Astrocyte of the cerebellum (primary cell): ENCODE measurements at regions not wholly inside any gene's neighbourhood (a gene's known extent, or its start where the extent isn't known, plus 50 kb on each side); places are given as distances from the start of the nearest gene placed in this dataset.
A peak's percentile ranks its signal among the peaks of the same experiment; 100 is the strongest.

ENCODE experiments used
- DNase-seq: peaks from one replicate; pipeline ENCODE4 v3.0.0-alpha.2; 2011; ENCODE audit warnings: low read depth
- H3K4me3 ChIP-seq: 2 replicates; pipeline ENCODE4 v1.5.1; 2011; ENCODE audit warnings: mild to moderate bottlenecking, low read depth, low read length, moderate library complexity
- in situ Hi-C: cut with HindIII; loops from 2 replicates; pipeline ENCODE4 v1.10.0; 2017; ENCODE audit warnings: low sequenced_read_pairs
- TF ChIP-seq, protein P1 (sequence below): IDR thresholded peaks from 2 replicates; pipeline ENCODE4 v1.5.1; 2012; ENCODE audit warnings: low read length, low read depth, moderate library complexity, mild to moderate bottlenecking; ENCODE audit errors: missing control alignments

DNA sequence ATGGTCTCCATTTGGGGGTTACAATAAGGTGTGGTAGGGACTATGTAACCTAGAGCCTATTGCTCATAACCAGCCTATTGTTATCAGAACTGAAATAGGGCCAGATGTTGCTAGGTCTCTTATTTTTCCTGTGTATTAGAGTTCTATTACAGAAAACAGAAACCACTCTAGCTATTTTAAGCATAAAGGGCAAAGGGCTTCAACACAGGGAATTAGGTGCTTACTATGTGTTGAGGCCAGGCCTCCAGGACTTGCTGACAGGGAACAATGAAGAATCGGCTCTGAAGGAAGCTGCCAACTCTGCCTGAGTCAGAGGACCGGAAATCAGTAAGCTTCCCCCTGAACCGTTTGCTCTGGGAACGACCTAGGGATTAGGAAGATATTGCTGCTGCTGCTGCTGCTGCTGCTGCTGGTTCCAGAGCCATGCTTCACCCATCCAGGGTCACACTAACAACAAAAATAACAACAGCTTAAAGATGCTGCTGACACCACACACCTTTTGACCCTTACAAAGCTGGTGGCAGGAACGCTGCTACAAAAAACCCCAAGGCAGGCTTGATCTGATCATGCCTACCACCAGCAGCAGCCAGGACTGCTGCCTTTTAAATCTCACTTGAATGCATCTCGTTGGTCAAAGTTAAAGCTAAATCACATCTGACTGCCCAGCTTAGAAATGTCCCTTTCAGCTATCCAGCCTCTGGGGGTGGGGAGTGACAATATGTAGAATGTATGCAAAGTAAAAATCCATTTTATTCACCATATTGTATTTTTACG is 276.9 kb upstream of the IL12A start:
- in situ Hi-C loops = no loop called here
- peak; percentile 57 for DNase-seq
- no peak overlapping the region for H3K4me3 ChIP-seq
- TF ChIP-seq, protein P1, sequence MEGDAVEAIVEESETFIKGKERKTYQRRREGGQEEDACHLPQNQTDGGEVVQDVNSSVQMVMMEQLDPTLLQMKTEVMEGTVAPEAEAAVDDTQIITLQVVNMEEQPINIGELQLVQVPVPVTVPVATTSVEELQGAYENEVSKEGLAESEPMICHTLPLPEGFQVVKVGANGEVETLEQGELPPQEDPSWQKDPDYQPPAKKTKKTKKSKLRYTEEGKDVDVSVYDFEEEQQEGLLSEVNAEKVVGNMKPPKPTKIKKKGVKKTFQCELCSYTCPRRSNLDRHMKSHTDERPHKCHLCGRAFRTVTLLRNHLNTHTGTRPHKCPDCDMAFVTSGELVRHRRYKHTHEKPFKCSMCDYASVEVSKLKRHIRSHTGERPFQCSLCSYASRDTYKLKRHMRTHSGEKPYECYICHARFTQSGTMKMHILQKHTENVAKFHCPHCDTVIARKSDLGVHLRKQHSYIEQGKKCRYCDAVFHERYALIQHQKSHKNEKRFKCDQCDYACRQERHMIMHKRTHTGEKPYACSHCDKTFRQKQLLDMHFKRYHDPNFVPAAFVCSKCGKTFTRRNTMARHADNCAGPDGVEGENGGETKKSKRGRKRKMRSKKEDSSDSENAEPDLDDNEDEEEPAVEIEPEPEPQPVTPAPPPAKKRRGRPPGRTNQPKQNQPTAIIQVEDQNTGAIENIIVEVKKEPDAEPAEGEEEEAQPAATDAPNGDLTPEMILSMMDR = no peak

DNA sequence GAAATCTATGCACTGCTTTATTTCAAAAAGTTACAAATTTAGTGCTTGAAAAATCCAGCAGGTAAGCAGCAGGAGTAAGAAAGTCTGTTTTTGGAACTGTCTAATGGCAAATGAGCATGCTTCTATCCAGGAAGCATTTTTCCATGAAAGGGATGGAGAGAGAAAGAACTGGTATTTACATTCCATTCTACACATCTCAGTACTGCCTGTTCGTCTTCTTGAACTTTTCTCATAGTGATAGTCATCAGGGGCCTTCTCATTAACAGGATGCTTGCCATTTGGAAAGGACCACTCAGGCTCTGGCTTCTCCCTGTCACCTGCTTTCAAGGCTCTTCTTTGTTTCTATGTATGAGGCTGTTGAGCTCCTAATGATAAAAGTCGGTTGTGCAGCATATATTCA is 267.3 kb upstream of the IL12A start:
- DNase-seq = no peak
- in situ Hi-C loops = no loop called here
- TF ChIP-seq, protein P1 = no peak
- H3K4me3 ChIP-seq = no peak overlapping the region

DNA sequence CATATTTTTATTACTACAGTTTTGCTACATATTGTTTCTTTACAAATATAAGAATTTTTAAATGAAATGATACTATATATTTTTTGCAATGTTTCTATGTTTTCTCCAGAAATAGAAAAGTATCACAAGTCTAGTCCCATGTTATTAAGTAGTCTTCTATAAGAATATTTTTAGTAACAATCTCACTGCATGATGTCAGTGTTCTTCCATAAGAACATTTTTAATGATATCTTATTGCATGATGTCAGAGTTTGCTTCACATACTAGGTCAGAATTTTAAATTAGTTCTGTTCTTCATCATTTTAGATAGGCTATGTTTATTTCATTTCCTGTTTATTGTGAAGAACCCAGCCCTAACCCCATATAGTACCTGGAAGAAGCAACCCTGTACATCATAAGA is 265.3 kb upstream of the IL12A start:
- TF ChIP-seq, protein P1 = no peak
- in situ Hi-C loops = no loop called here
- no peak overlapping the region for H3K4me3 ChIP-seq
- no peak for DNase-seq

DNA sequence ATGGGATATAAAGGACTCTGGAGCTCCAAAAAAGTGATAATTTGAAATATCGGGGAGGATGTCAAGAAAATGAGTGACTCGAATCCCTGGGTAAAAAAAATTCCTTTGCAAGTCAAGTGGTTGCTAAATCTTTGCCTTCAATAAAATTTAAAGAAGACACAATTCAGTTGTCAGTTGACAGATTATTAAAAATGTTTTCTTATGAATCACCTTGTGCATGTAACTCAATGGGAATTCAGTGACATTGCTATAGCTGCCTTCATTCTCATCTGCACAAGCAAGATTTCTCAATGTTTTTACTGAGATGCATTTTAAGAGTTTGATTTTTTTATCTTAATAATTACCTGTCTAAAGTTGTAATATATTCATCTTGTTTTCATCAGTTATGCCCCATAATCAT is 264.0 kb upstream of the IL12A start:
- DNase-seq = no peak
- H3K4me3 ChIP-seq = no peak overlapping the region
- in situ Hi-C loops = no loop called here
- TF ChIP-seq, protein P1 = no peak

DNA sequence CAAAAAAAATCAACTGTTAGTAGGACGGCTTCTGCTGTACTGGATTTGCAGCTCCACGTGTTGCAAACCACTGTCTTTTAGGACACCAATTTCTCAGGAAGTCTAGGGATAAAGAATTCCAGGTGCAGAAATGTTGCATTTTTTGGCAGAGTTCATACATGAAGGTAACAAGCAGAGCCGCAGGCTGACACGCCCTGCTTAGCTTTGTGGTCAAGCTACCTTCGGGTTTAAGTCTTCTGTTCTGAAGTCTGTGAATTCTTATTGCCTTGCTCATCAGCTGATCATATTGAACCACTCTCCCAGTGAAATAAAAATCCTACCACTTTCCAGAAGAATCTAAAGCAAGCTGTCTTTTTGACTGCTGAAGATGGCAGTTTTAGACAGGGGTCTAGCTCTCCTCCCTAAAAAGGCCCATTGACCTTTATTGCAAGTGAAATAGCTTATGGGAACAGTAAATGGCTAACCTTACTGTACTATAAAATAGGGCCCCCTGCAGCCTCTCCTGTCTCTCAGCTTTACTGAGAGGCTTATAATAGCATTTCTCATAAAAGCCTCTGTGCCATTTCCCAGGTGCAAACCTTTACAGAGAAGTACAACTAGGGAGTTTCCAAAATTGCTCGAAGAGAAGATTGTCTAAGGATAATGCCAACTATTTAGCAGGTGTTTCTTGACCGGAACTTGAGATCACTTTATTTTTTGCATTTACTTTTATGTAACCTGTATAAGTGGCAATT is 262.2 kb upstream of the IL12A start:
- TF ChIP-seq, protein P1 = no peak
- no peak for DNase-seq

DNA sequence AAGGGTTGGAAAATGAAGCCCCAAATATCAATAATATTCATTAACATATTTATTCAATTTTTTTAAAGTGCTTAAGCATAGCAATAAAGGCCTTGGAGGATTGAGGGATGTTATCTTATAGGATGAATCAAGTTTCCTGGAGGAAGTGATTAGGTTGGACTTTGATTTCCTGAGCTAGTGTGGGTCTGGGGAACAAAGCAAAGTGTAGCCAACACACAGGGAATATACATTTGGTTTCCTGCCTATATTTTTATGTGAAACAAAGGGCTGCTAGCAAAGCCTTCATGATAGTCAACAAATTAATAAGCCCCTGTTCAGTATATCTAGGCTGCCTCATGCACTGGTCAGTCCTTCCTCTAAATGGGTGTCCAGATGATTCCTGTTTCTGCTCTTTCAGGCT is 261.1 kb upstream of the IL12A start:
- DNase-seq = no peak
- in situ Hi-C loops = no loop called here
- no peak overlapping the region for H3K4me3 ChIP-seq
- TF ChIP-seq, protein P1 = no peak

More for the DNA sequence above, 262.2 kb upstream of the IL12A start:
- no peak overlapping the region for H3K4me3 ChIP-seq
- in situ Hi-C loops = no loop called here
